ENCODE measurements at regions not wholly inside any gene's neighbourhood (a gene's known extent, or its start where the extent isn't known, plus 50 kb on each side); places are given as distances from the start of the nearest gene placed in this dataset.

GRCh38 chr3:78507196-78507984 lies 1260.4 kb downstream of the ROBO1 start (continued):
- peak; percentile 65; the same call in 1 of the 2 replicates for TF ChIP-seq AHDC1 (CRISPR knock-in tag; IDR thresholded peaks at IDR 0.05; ENCODE audit: borderline replicate concordance)
- peak; percentile 44 for TF ChIP-seq RARA (CRISPR knock-in tag; IDR thresholded peaks at IDR 0.05)
- peak; percentile 77 for TF ChIP-seq PPARG (CRISPR knock-in tag; conservative IDR thresholded peaks at IDR 0.05)
- TF ChIP-seq NFIC (IDR thresholded peaks at IDR 0.05; ENCODE audit: low read length) = peak; percentile 76; the same call in 1 of the 2 replicates
- TF ChIP-seq ZNF121 (CRISPR knock-in tag; IDR thresholded peaks at IDR 0.05) = peak; percentile 63
- TF ChIP-seq HDAC2 (CRISPR knock-in tag; IDR thresholded peaks at IDR 0.05) = 0 out of 2 replicates have a peak, but pooled peaks have one; percentile 12
- TF ChIP-seq ATF2 (CRISPR knock-in tag; IDR thresholded peaks at IDR 0.05) = 0 out of 2 replicates have a peak, but pooled peaks have one; percentile 37
- TF ChIP-seq HNF1A (IDR thresholded peaks at IDR 0.05; ENCODE audit: low read depth) = peak; percentile 47; the same call in 1 of the 2 replicates
- no peak; the same call in 1 of the 2 replicates for TF ChIP-seq HNF1A (CRISPR knock-in tag; IDR thresholded peaks at IDR 0.05; ENCODE audit: borderline replicate concordance)
- TF ChIP-seq FOXJ3 (CRISPR knock-in tag; IDR thresholded peaks at IDR 0.05; ENCODE audit: borderline replicate concordance) = peak; percentile 62; the same call in 1 of the 2 replicates
- TF ChIP-seq STAG1 (CRISPR knock-in tag; IDR thresholded peaks at IDR 0.05) = 0 out of 2 replicates have a peak, but pooled peaks have one; percentile 4
- TF ChIP-seq ZFYVE20 (CRISPR knock-in tag; IDR thresholded peaks at IDR 0.05; ENCODE audit: borderline replicate concordance, low read depth) = no peak
- TF ChIP-seq GATAD2A (CRISPR knock-in tag; IDR thresholded peaks at IDR 0.05) = peak; percentile 31; the same call in 1 of the 2 replicates
- TF ChIP-seq THAP8 (CRISPR knock-in tag; IDR thresholded peaks at IDR 0.05; ENCODE audit: borderline replicate concordance) = no peak
- TF ChIP-seq ZFP37 (CRISPR knock-in tag; IDR thresholded peaks at IDR 0.05; ENCODE audit: borderline replicate concordance) = no peak
- TF ChIP-seq MXD1 (CRISPR knock-in tag; IDR thresholded peaks at IDR 0.05) = no peak
